ENCODE measurements at regions not wholly inside any gene's neighbourhood (a gene's known extent, or its start where the extent isn't known, plus 50 kb on each side); places are given as distances from the start of the nearest gene placed in this dataset.

GRCh38 chr2:200219309-200220113 lies 87.0 kb upstream of the SPATS2L start:
- no peak for DNase-seq

GRCh38 chr2:200220251-200220650 lies 86.2 kb upstream of the SPATS2L start:
- no peak for DNase-seq

GRCh38 chr2:200221055-200221955 lies 85.2 kb upstream of the SPATS2L start:
- DNase-seq = no peak

- DNase-seq = no peak
These were observed 83.7 kb upstream of the SPATS2L start for GRCh38 chr2:200222791-200223190.

GRCh38 chr2:200223205-200223784 lies 83.2 kb upstream of the SPATS2L start:
- DNase-seq = no peak

GRCh38 chr2:200225951-200226350 lies 80.5 kb upstream of the SPATS2L start:
- no peak for DNase-seq

- DNase-seq = no peak
These were observed 79.8 kb upstream of the SPATS2L start for GRCh38 chr2:200226451-200227426.

- DNase-seq = no peak
These were observed 75.8 kb upstream of the SPATS2L start for GRCh38 chr2:200230716-200231115.

GRCh38 chr2:200235533-200235932 lies 71.0 kb upstream of the SPATS2L start:
- DNase-seq = no peak

GRCh38 chr2:200239216-200239615 lies 67.3 kb upstream of the SPATS2L start:
- DNase-seq = no peak

GRCh38 chr2:200242570-200242969 lies 63.9 kb upstream of the SPATS2L start:
- no peak for DNase-seq

- DNase-seq = no peak
These were observed 63.1 kb upstream of the SPATS2L start for GRCh38 chr2:200243441-200243840.

- DNase-seq = no peak
These were observed 62.4 kb upstream of the SPATS2L start for GRCh38 chr2:200244111-200244510.

- no peak for DNase-seq
These were observed 59.0 kb upstream of the SPATS2L start for GRCh38 chr2:200247494-200247893.

GRCh38 chr2:200252265-200253067 lies 54.0 kb upstream of the SPATS2L start:
- no peak for DNase-seq

- no peak for DNase-seq
These were observed 52.9 kb upstream of the SPATS2L start for GRCh38 chr2:200253639-200254038.

GRCh38 chr2:200254773-200255172 lies 51.7 kb upstream of the SPATS2L start:
- DNase-seq = no peak

- DNase-seq = no peak
These were observed 50.9 kb upstream of the SPATS2L start for GRCh38 chr2:200255549-200255948.

Data from T1000 (cell line).